ENCODE measurements at regions not wholly inside any gene's neighbourhood (a gene's known extent, or its start where the extent isn't known, plus 50 kb on each side); places are given as distances from the start of the nearest gene placed in this dataset.
"Not testable (repeated sequence)": the region's sequence is repeated elsewhere in the genome, so short reads cannot be mapped to it uniquely, and the experiment has no call there.

GRCh38 chr5:26492906-26493459 lies 545.4 kb downstream of the CDH9 start:
- Histone ChIP-seq H3K27ac (ENCODE audit: low read depth in 1 of 2, low read length in 2 of 2) (no peak overlapping the region), H3K36me3 (ENCODE audit: control insufficient read depth in 1 of 2, insufficient read depth in 2 of 2, low read length in 1 of 2) (no peaks in the 10 kb centered on the region), H3K4me1 (ENCODE audit: control insufficient read depth in 1 of 2, insufficient read depth in 2 of 2, low read length in 2 of 2) (no peaks in the 10 kb centered on the region), H3K9me3 (ENCODE audit: control insufficient read depth, low read length) (no peaks in the 10 kb centered on the region), H3K4me3 (ENCODE audit: low read length in 2 of 2) (no peak overlapping the region), H3K27me3 (ENCODE audit: control insufficient read depth in 1 of 2, insufficient read depth in 2 of 2, low read length in 1 of 2) (no peaks in the 10 kb centered on the region)
- intact Hi-C loops (cut with DNase I), result no loop called here
- ATAC-seq (ENCODE audit: low FRiP score), result no peak
- WGBS, 2 donors, result 64 to 91% methylated on average over 2 of the region's 2 CpGs
- no peak for DNase-seq

GRCh38 chr5:26487553-26487952 lies 550.8 kb downstream of the CDH9 start:
- Histone ChIP-seq H3K27me3 (ENCODE audit: control insufficient read depth in 1 of 2, insufficient read depth in 2 of 2, low read length in 1 of 2) (no peaks in the 10 kb centered on the region), H3K36me3 (ENCODE audit: control insufficient read depth in 1 of 2, insufficient read depth in 2 of 2, low read length in 1 of 2) (no peaks in the 10 kb centered on the region), H3K9me3 (ENCODE audit: control insufficient read depth, low read length) (no peaks in the 10 kb centered on the region), H3K4me1 (ENCODE audit: control insufficient read depth in 1 of 2, insufficient read depth in 2 of 2, low read length in 2 of 2) (no peaks in the 10 kb centered on the region), H3K27ac (ENCODE audit: low read depth in 1 of 2, low read length in 2 of 2) (no peak overlapping the region), H3K4me3 (ENCODE audit: low read length in 2 of 2) (no peak overlapping the region)
- intact Hi-C loops (cut with DNase I), result no loop called here
- 75 to 90% methylated on average over 3 of the region's 3 CpGs for WGBS, 2 donors
- DNase-seq (no peak), ATAC-seq (ENCODE audit: low FRiP score) (no peak)

DNA sequence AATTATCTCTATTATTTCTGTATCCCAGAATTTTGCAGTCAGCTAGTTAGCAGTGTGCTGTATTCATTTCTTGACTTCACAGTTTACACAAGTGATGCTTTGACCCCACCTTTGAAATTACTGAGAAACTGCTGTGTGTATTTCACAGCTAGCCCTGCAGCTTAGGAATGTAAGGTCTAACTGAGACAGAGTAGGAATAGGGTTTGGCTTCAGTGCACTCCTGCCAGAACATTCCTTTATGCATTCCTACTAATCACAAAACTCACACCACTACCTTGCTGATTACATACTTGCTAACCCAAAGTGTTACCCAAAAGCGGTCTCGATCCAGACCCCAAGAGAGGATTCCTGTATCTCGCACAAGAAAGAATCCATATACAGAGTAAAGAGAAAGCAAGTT lies 551.8 kb downstream of the CDH9 start:
- 23 to 41% methylated on average over 3 of the region's 3 CpGs for WGBS, 2 donors
- ATAC-seq (ENCODE audit: low FRiP score) (no peak), DNase-seq (no peak)
- Histone ChIP-seq H3K4me1 (ENCODE audit: control insufficient read depth in 1 of 2, insufficient read depth in 2 of 2, low read length in 2 of 2) (no peaks in the 10 kb centered on the region), H3K36me3 (ENCODE audit: control insufficient read depth in 1 of 2, insufficient read depth in 2 of 2, low read length in 1 of 2) (no peaks in the 10 kb centered on the region), H3K9me3 (ENCODE audit: control insufficient read depth, low read length) (no peaks in the 10 kb centered on the region), H3K27me3 (ENCODE audit: control insufficient read depth in 1 of 2, insufficient read depth in 2 of 2, low read length in 1 of 2) (no peaks in the 10 kb centered on the region), H3K4me3 (ENCODE audit: low read length in 2 of 2) (no peak overlapping the region), H3K27ac (ENCODE audit: low read depth in 1 of 2, low read length in 2 of 2) (no peak overlapping the region)
- intact Hi-C loops (cut with DNase I), result no loop called here

DNA sequence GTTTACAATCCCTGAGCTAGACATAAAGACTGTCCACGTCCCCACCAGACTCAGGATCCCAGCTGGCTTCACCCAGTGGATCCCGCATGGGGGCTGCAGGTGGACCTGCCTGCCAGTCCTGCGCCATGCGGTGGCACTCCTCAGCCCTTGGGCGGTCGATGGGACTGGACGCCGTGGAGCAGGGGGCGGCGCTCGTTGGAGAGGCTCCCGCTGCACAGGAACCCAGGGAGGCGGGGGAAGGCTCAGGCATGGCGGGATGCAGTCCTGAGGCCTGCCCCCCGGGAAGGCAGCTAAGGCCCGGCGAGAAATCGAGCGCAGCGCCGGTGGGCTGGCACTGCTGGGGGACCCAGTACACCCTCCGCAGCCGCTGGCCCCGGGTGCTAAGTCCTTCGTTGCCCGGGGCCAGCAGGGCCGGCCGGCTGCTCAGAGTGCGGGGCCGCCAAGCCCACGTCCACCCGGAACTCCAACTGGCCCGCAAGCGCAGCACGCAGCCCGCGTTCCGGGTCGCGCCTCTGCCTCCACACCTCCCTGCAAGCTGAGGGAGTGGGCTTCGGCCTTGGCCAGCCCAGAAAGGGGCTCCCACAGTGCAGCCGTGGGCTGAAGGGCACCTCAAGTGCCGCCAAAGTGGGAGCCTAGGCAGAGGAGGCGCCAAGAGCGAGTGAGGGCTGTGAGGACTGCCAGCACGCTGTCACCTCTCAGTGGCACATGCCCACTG lies 553.1 kb downstream of the CDH9 start:
- H3K27ac ChIP-seq (ENCODE audit: low read depth in 1 of 2, low read length in 2 of 2); ATAC-seq (ENCODE audit: low FRiP score); H3K27me3 ChIP-seq (ENCODE audit: control insufficient read depth in 1 of 2, insufficient read depth in 2 of 2, low read length in 1 of 2); intact Hi-C loops (cut with DNase I); H3K9me3 ChIP-seq (ENCODE audit: control insufficient read depth, low read length); H3K4me1 ChIP-seq (ENCODE audit: control insufficient read depth in 1 of 2, insufficient read depth in 2 of 2, low read length in 2 of 2); H3K4me3 ChIP-seq (ENCODE audit: low read length in 2 of 2); H3K36me3 ChIP-seq (ENCODE audit: control insufficient read depth in 1 of 2, insufficient read depth in 2 of 2, low read length in 1 of 2): not testable (repeated sequence)
- DNase-seq, result peak in 1 of 2 donors; percentile 37
- WGBS, 2 donors, result 95 to 97% methylated on average over 42 to 46 of the region's 46 CpGs

DNA sequence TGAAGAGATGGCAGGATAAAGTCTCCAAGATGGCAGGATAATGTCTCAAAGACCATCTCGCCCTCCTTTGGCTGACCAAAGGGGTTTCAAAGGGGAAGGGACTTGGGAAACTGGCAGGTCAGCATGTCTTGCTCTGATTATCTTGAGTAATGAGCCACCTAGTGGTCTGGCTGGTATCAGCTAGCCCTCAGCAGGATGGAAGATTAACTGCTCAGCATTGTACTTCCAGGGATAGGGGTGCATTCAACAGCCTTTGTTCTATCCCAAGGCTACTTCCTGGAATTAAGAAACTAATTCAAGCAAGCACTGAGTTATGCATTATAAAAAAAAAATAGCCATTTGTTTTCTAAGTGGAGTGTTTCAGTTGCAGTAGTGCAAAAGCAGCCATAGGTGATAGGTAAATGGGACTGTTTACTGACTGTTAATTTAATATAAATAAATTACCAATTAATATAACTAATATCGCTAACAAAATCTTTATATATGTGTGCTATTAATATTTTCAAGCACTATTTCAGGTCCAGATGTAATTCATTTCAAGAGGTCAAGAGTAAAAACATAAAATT lies 555.5 kb downstream of the CDH9 start:
- DNase-seq (peak in 1 of 2 donors; percentile 36), ATAC-seq (ENCODE audit: low FRiP score) (peak; percentile 80)
- H3K4me1 ChIP-seq (ENCODE audit: control insufficient read depth in 1 of 2, insufficient read depth in 2 of 2, low read length in 2 of 2), result no peaks in the 10 kb centered on the region
- H3K27me3 ChIP-seq (ENCODE audit: control insufficient read depth in 1 of 2, insufficient read depth in 2 of 2, low read length in 1 of 2), result no peaks in the 10 kb centered on the region
- no peaks in the 10 kb centered on the region for H3K36me3 ChIP-seq (ENCODE audit: control insufficient read depth in 1 of 2, insufficient read depth in 2 of 2, low read length in 1 of 2)
- 44 to 59% methylated on average over 2 of the region's 2 CpGs for WGBS, 2 donors
- no peak overlapping the region for H3K27ac ChIP-seq (ENCODE audit: low read depth in 1 of 2, low read length in 2 of 2)
- intact Hi-C loops (cut with DNase I), result no loop called here
- H3K4me3 ChIP-seq (ENCODE audit: low read length in 2 of 2), result no peak overlapping the region
- H3K9me3 ChIP-seq (ENCODE audit: control insufficient read depth, low read length), result no peaks in the 10 kb centered on the region

DNA sequence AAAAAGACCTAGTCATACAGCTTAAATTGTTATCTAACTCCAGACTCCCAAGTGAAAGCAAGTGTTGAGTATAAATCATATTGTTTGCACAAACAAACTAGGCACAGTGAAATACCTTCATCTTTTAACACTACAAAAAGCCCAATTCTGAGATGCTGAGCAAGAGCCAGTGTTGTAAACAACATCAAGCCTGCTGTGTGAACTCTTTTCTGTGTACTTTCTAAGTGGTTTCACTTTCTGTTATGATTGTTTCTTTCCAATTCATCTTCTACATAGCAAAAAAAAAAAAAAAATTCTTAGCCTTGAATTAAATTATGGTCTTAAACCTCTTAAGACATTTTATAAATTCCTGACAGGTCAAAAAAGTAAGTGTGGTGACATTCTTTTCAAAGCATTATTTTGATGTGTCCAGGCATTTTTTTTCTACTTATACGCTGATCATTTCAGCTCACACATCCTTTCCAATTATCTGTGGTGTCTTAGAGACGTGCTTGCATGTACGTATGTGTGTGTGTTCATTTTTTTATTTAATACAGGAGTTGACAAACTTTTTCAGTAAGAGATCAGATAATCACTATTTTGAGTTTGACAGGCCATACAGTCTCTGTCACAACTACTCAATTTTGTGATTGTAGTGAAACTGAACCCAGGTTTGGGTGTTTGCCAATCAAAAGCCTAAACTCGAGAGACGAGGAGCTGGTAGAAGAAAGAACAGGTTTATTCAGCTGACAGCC lies 556.1 kb downstream of the CDH9 start:
- Histone ChIP-seq H3K27ac (ENCODE audit: low read depth in 1 of 2, low read length in 2 of 2) (no peak overlapping the region), H3K36me3 (ENCODE audit: control insufficient read depth in 1 of 2, insufficient read depth in 2 of 2, low read length in 1 of 2) (no peaks in the 10 kb centered on the region), H3K9me3 (ENCODE audit: control insufficient read depth, low read length) (no peaks in the 10 kb centered on the region), H3K4me1 (ENCODE audit: control insufficient read depth in 1 of 2, insufficient read depth in 2 of 2, low read length in 2 of 2) (no peaks in the 10 kb centered on the region), H3K4me3 (ENCODE audit: low read length in 2 of 2) (no peak overlapping the region), H3K27me3 (ENCODE audit: control insufficient read depth in 1 of 2, insufficient read depth in 2 of 2, low read length in 1 of 2) (no peaks in the 10 kb centered on the region)
- intact Hi-C loops (cut with DNase I), result no loop called here
- 52 to 55% methylated on average over 5 of the region's 5 CpGs for WGBS, 2 donors
- ATAC-seq (ENCODE audit: low FRiP score) (peak; percentile 44), DNase-seq (no peak)

- Histone ChIP-seq H3K36me3 (ENCODE audit: control insufficient read depth in 1 of 2, insufficient read depth in 2 of 2, low read length in 1 of 2) (no peaks in the 10 kb centered on the region), H3K27ac (ENCODE audit: low read depth in 1 of 2, low read length in 2 of 2) (no peak overlapping the region), H3K4me1 (ENCODE audit: control insufficient read depth in 1 of 2, insufficient read depth in 2 of 2, low read length in 2 of 2) (no peaks in the 10 kb centered on the region), H3K4me3 (ENCODE audit: low read length in 2 of 2) (no peak overlapping the region), H3K9me3 (ENCODE audit: control insufficient read depth, low read length) (no peaks in the 10 kb centered on the region), H3K27me3 (ENCODE audit: control insufficient read depth in 1 of 2, insufficient read depth in 2 of 2, low read length in 1 of 2) (no peaks in the 10 kb centered on the region)
- no peak for ATAC-seq (ENCODE audit: low FRiP score)
- DNase-seq, result no peak
- intact Hi-C loops (cut with DNase I), result no loop called here
Measured at GRCh38 chr5:26470439-26470838, 567.9 kb downstream of the CDH9 start.

GRCh38 chr5:26439121-26439520 lies 599.3 kb downstream of the CDH9 start:
- Histone ChIP-seq H3K27me3 (ENCODE audit: control insufficient read depth in 1 of 2, insufficient read depth in 2 of 2, low read length in 1 of 2) (no peaks in the 10 kb centered on the region), H3K27ac (ENCODE audit: low read depth in 1 of 2, low read length in 2 of 2) (no peak overlapping the region), H3K4me1 (ENCODE audit: control insufficient read depth in 1 of 2, insufficient read depth in 2 of 2, low read length in 2 of 2) (no peaks in the 10 kb centered on the region), H3K9me3 (ENCODE audit: control insufficient read depth, low read length) (no peaks in the 10 kb centered on the region), H3K4me3 (ENCODE audit: low read length in 2 of 2) (no peak overlapping the region), H3K36me3 (ENCODE audit: control insufficient read depth in 1 of 2, insufficient read depth in 2 of 2, low read length in 1 of 2) (no peaks in the 10 kb centered on the region)
- ATAC-seq (ENCODE audit: low FRiP score), result no peak
- no peak for DNase-seq
- whole genome bisulfite sequencing, 2 donors, result 68 to 75% methylated on average over 1 of the region's 1 CpG
- intact Hi-C loops (cut with DNase I), result loop anchor here in 1 of 2 donors (10.0 kb wide), 1 partner anchor 154 kb away; no protein-coding TSS in a partner anchor

Data from aorta (tissue), 5 donors.